ENCODE measurements at regions not wholly inside any gene's neighbourhood (a gene's known extent, or its start where the extent isn't known, plus 50 kb on each side); places are given as distances from the start of the nearest gene placed in this dataset.

- no peak overlapping the region for H3K4me3 ChIP-seq
- TF ChIP-seq CTCF (IDR thresholded peaks at IDR 0.05), result no peak
- no peaks in the 10 kb centered on the region for H3K27me3 ChIP-seq (ENCODE audit: low read depth)
- peaks cover 4% of the 10 kb centered on the region for H3K4me1 ChIP-seq
- no peak for ATAC-seq
- H3K27ac ChIP-seq, result no peak overlapping the region
- DNase-seq, result no peak
- intact Hi-C loops (cut with DNase I), result no loop called here
- H3K9me3 ChIP-seq, result no peaks in the 10 kb centered on the region
- no peaks in the 10 kb centered on the region for H3K36me3 ChIP-seq
These were observed 191.9 kb upstream of the TSC22D2 start for GRCh38 chr3:150216041-150216811.

- H3K9me3 ChIP-seq, result no peaks in the 10 kb centered on the region
- intact Hi-C loops (cut with DNase I), result no loop called here
- H3K4me1 ChIP-seq, result no peaks in the 10 kb centered on the region
- H3K36me3 ChIP-seq, result no peaks in the 10 kb centered on the region
- no peak for DNase-seq
- TF ChIP-seq CTCF (IDR thresholded peaks at IDR 0.05), result no peak
- H3K27ac ChIP-seq, result no peak overlapping the region
- no peak for ATAC-seq
- H3K27me3 ChIP-seq (ENCODE audit: low read depth), result no peaks in the 10 kb centered on the region
- no peak overlapping the region for H3K4me3 ChIP-seq
These were observed 192.5 kb upstream of the TSC22D2 start for GRCh38 chr3:150215616-150216015.

- Histone ChIP-seq H3K4me3 (no peak overlapping the region), H3K9me3 (no peaks in the 10 kb centered on the region), H3K36me3 (no peaks in the 10 kb centered on the region), H3K4me1 (no peaks in the 10 kb centered on the region), H3K27ac (no peak overlapping the region), H3K27me3 (ENCODE audit: low read depth) (no peaks in the 10 kb centered on the region)
- intact Hi-C loops (cut with DNase I), result no loop called here
- no peak for TF ChIP-seq CTCF (IDR thresholded peaks at IDR 0.05)
- DNase-seq (no peak), ATAC-seq (no peak)
These were observed 194.5 kb upstream of the TSC22D2 start for GRCh38 chr3:150213577-150213976.

GRCh38 chr3:150210461-150211110, 197.5 kb upstream of the TSC22D2 start:
- H3K27ac ChIP-seq, result no peak overlapping the region

GRCh38 chr3:150203273-150203672, 204.8 kb upstream of the TSC22D2 start:
- no peak for TF ChIP-seq CTCF (IDR thresholded peaks at IDR 0.05)
- no peak overlapping the region for H3K4me3 ChIP-seq
- intact Hi-C loops (cut with DNase I), result no loop called here
- peaks cover 3% of the 10 kb centered on the region for H3K27me3 ChIP-seq (ENCODE audit: low read depth)
- no peak overlapping the region for H3K27ac ChIP-seq
- DNase-seq, result no peak
- no peaks in the 10 kb centered on the region for H3K9me3 ChIP-seq
- H3K4me1 ChIP-seq, result no peaks in the 10 kb centered on the region
- H3K36me3 ChIP-seq, result no peaks in the 10 kb centered on the region
- no peak for ATAC-seq

More at GRCh38 chr3:150210461-150211110, 197.5 kb upstream of the TSC22D2 start:
- Histone ChIP-seq H3K27me3 (ENCODE audit: low read depth) (no peaks in the 10 kb centered on the region), H3K4me1 (no peaks in the 10 kb centered on the region), H3K4me3 (no peak overlapping the region), H3K36me3 (no peaks in the 10 kb centered on the region), H3K9me3 (no peaks in the 10 kb centered on the region)
- TF ChIP-seq CTCF (IDR thresholded peaks at IDR 0.05), result no peak
- ATAC-seq (no peak), DNase-seq (no peak)
- intact Hi-C loops (cut with DNase I), result no loop called here

Measured in lower lobe of right lung (tissue), 2 donors.